ENCODE measurements at regions not wholly inside any gene's neighbourhood (a gene's known extent, or its start where the extent isn't known, plus 50 kb on each side); places are given as distances from the start of the nearest gene placed in this dataset.

GRCh38 chr7:33810356-33810755 lies 95.0 kb upstream of the BMPER start (continued):
- no peak for TF ChIP-seq REST (IDR thresholded peaks at IDR 0.05; ENCODE audit: borderline replicate concordance)
- TF ChIP-seq REST (CRISPR knock-in tag; IDR thresholded peaks at IDR 0.05; ENCODE audit: low read depth): no peak
- no peak for TF ChIP-seq THAP7 (CRISPR knock-in tag; IDR thresholded peaks at IDR 0.05)
- TF ChIP-seq ESRRB (CRISPR knock-in tag; IDR thresholded peaks at IDR 0.05; ENCODE audit: borderline replicate concordance): no peak
- TF ChIP-seq TAF1 (IDR thresholded peaks at IDR 0.05; ENCODE audit: control insufficient read depth, extremely low read depth, insufficient read depth, low read length, severe bottlenecking): no peak
